ENCODE measurements at regions not wholly inside any gene's neighbourhood (a gene's known extent, or its start where the extent isn't known, plus 50 kb on each side); places are given as distances from the start of the nearest gene placed in this dataset.

- Histone ChIP-seq H3K4me2 (ENCODE audit: low read depth, low read length) (no peak overlapping the region), H3K4me1 (ENCODE audit: insufficient read depth, low read length) (peaks cover 15% of the 10 kb centered on the region), H4K20me1 (ENCODE audit: insufficient read depth, low read length) (no peaks in the 10 kb centered on the region), H3K79me2 (ENCODE audit: insufficient read depth, low read length) (no peaks in the 10 kb centered on the region), H2AFZ (ENCODE audit: low read length) (no peak overlapping the region), H3K27me3 (ENCODE audit: control insufficient read depth in 1 of 2, insufficient read depth in 2 of 2, low read length in 2 of 2) (no peaks in the 10 kb centered on the region), H3K9ac (ENCODE audit: insufficient read depth, low read depth, low read length) (no peak overlapping the region), H3K4me3 (replicated peaks in 1 of 3; ENCODE audit: insufficient read depth in 1 of 3, low read depth in 2 of 3, low read length in 3 of 3) (no peak overlapping the region), H3K27ac (ENCODE audit: extremely low read length, insufficient read depth, low read length) (no peak overlapping the region), H3K9me3 (ENCODE audit: low read length) (no peaks in the 10 kb centered on the region), H3K36me3 (replicated peaks in 1 of 2; ENCODE audit: control insufficient read depth in 1 of 2, insufficient read depth in 2 of 2, low read length in 2 of 2) (no peaks in the 10 kb centered on the region)
- no peak for FAIRE-seq
- BruUV-seq (replicated peaks): no TSS peak
- in situ Hi-C loops (cut with HindIII; ENCODE audit: extremely low pct_ligation_motif_present, low pct_unique_long_range_greater_than_20kb) (no loop called here), intact Hi-C loops (cut with micrococcal nuclease; ENCODE audit: unreplicated experiment) (no loop called here)
- ChIA-PET CTCF (ENCODE audit: low intra/inter-chr PET ratio, low total read pairs) (no interaction called here), POLR2A (no interaction called here)
- TF ChIP-seq ZNF574 (CRISPR knock-in tag; IDR thresholded peaks at IDR 0.05): peak; percentile 80
- no peak for TF ChIP-seq EEA1 (CRISPR knock-in tag; IDR thresholded peaks at IDR 0.05; ENCODE audit: borderline replicate concordance)
- WGBS (ENCODE audit: low lambda C conversion rate): 0% methylated on average over 1 of the region's 1 CpG
- 0 out of 3 replicates have a peak, but pooled peaks have one; percentile 26 for ATAC-seq
- no peak for DNase-seq (ENCODE audit: low spot score)
These were observed 147.1 kb downstream of the WT1 start for GRCh38 chr11:32288276-32288675.

- Histone ChIP-seq H3K27ac (ENCODE audit: extremely low read length, insufficient read depth, low read length) (no peak overlapping the region), H3K4me2 (ENCODE audit: low read depth, low read length) (no peak overlapping the region), H2AFZ (ENCODE audit: low read length) (no peak overlapping the region), H3K9me3 (ENCODE audit: low read length) (no peaks in the 10 kb centered on the region), H3K36me3 (replicated peaks in 1 of 2; ENCODE audit: control insufficient read depth in 1 of 2, insufficient read depth in 2 of 2, low read length in 2 of 2) (no peaks in the 10 kb centered on the region), H3K4me3 (replicated peaks in 1 of 3; ENCODE audit: insufficient read depth in 1 of 3, low read depth in 2 of 3, low read length in 3 of 3) (no peak overlapping the region), H3K9ac (ENCODE audit: insufficient read depth, low read depth, low read length) (no peak overlapping the region), H4K20me1 (ENCODE audit: insufficient read depth, low read length) (no peaks in the 10 kb centered on the region), H3K79me2 (ENCODE audit: insufficient read depth, low read length) (no peaks in the 10 kb centered on the region), H3K4me1 (ENCODE audit: insufficient read depth, low read length) (peaks cover 15% of the 10 kb centered on the region), H3K27me3 (ENCODE audit: control insufficient read depth in 1 of 2, insufficient read depth in 2 of 2, low read length in 2 of 2) (no peaks in the 10 kb centered on the region)
- no peak for ATAC-seq
- 9% methylated on average over 5 of the region's 5 CpGs for WGBS (ENCODE audit: low lambda C conversion rate)
- ChIA-PET POLR2A (no interaction called here), CTCF (ENCODE audit: low intra/inter-chr PET ratio, low total read pairs) (no interaction called here)
- TF ChIP-seq MAFK (conservative IDR thresholded peaks at IDR 0.05 in 1 of 2, IDR thresholded peaks at IDR 0.05 in 1 of 2; ENCODE audit: low read length in 2 of 2) (peak; percentile 52 to 60; a peak in 2 of 4 replicates), MAFF (IDR thresholded peaks at IDR 0.05; ENCODE audit: low read depth, low read length) (peak; percentile 19; the same call in 1 of the 2 replicates), FOXP4 (CRISPR knock-in tag; IDR thresholded peaks at IDR 0.05) (no peak), TRIM24 (CRISPR knock-in tag; IDR thresholded peaks at IDR 0.05) (no peak)
- FAIRE-seq: no peak
- BruUV-seq (replicated peaks): no TSS peak
- DNase-seq (ENCODE audit: low spot score): no peak
- intact Hi-C loops (cut with micrococcal nuclease; ENCODE audit: unreplicated experiment) (no loop called here), in situ Hi-C loops (cut with HindIII; ENCODE audit: extremely low pct_ligation_motif_present, low pct_unique_long_range_greater_than_20kb) (no loop called here)
These were observed 145.6 kb downstream of the WT1 start for GRCh38 chr11:32289701-32290100.
